H9 (cell line): ENCODE measurements at regions not wholly inside any gene's neighbourhood (a gene's known extent, or its start where the extent isn't known, plus 50 kb on each side); places are given as distances from the start of the nearest gene placed in this dataset.

Experiments used
- DNase-seq: peaks from one replicate; pipeline ENCODE4 v3.0.0-alpha.2; 2017
- H2AFZ ChIP-seq: one replicate; pipeline ENCODE4 v1.6.1; 2013; ENCODE audit warnings: mild to moderate bottlenecking, low read length, control low read depth, moderate library complexity
- H2AK5ac ChIP-seq: 2 replicates; pipeline ENCODE4 v1.6.1; 2013; ENCODE audit warnings: low read length, control low read depth, mixed read lengths; ENCODE audit not compliant: insufficient read length
- H2BK120ac ChIP-seq: one replicate; pipeline ENCODE4 v1.6.1; 2013; ENCODE audit warnings: low read depth, mild to moderate bottlenecking, low read length, control low read depth, inconsistent platforms; ENCODE audit not compliant: poor library complexity, severe bottlenecking
- H2BK12ac ChIP-seq: 2 replicates; pipeline ENCODE4 v1.6.1; 2013; ENCODE audit warnings: low read length, control low read depth, mixed read lengths, low read depth; ENCODE audit not compliant: insufficient read length
- H2BK15ac ChIP-seq: 2 replicates; pipeline ENCODE4 v1.6.1; 2013; ENCODE audit warnings: low read depth, low read length, control low read depth
- H2BK20ac ChIP-seq: one replicate; pipeline ENCODE4 v1.6.1; 2013; ENCODE audit warnings: low read depth, mild to moderate bottlenecking, low read length, control low read depth, inconsistent platforms; ENCODE audit not compliant: poor library complexity, severe bottlenecking
- H2BK5ac ChIP-seq: 2 replicates; pipeline ENCODE4 v1.6.1; 2013; ENCODE audit warnings: low read length, control low read depth, mixed read lengths; ENCODE audit not compliant: insufficient read length
- H3K14ac ChIP-seq: 2 replicates; pipeline ENCODE4 v1.6.1; 2013; ENCODE audit warnings: low read length, control low read depth; ENCODE audit not compliant: insufficient read depth
- H3K18ac ChIP-seq: 2 replicates; pipeline ENCODE4 v1.6.1; 2013; ENCODE audit warnings: low read depth, mild to moderate bottlenecking, mixed read lengths, low read length, control low read depth; ENCODE audit not compliant: insufficient read length
- H3K23ac ChIP-seq: 2 replicates; pipeline ENCODE4 v1.6.1; 2013; ENCODE audit warnings: low read length, control low read depth, mixed read lengths, low read depth; ENCODE audit not compliant: insufficient read length
- H3K23me2 ChIP-seq: 2 replicates; pipeline ENCODE4 v1.6.1; 2013; ENCODE audit warnings: low read depth, mild to moderate bottlenecking, mixed read lengths, low read length, control low read depth; ENCODE audit not compliant: insufficient read length, poor library complexity, severe bottlenecking
- H3K27ac ChIP-seq: 2 replicates; pipeline ENCODE4 v1.5.1; 2013; ENCODE audit warnings: low read length, control low read depth, mixed read lengths, low read depth; ENCODE audit not compliant: insufficient read length
- H3K27me3 ChIP-seq: 2 replicates; pipeline ENCODE4 v1.6.1; 2013; ENCODE audit warnings: low read length, control low read depth, inconsistent platforms; ENCODE audit not compliant: insufficient read depth
- H3K4ac ChIP-seq: 2 replicates; pipeline ENCODE4 v1.6.1; 2013; ENCODE audit warnings: low read depth, mild to moderate bottlenecking, control low read depth, inconsistent platforms, low read length, moderate library complexity
- H3K4me1 ChIP-seq: 2 replicates; pipeline ENCODE4 v1.6.1; 2013; ENCODE audit warnings: low read length, control low read depth, inconsistent platforms; ENCODE audit not compliant: insufficient read depth
- H3K4me2 ChIP-seq: 2 replicates; pipeline ENCODE4 v1.6.1; 2013; ENCODE audit warnings: low read length, control low read depth, mixed read lengths; ENCODE audit not compliant: insufficient read length, insufficient read depth
- H3K56ac ChIP-seq: 2 replicates; pipeline ENCODE4 v1.6.1; 2013; ENCODE audit warnings: low read depth, mild to moderate bottlenecking, mixed read lengths, low read length, control low read depth; ENCODE audit not compliant: insufficient read length
- H3K79me1 ChIP-seq: 2 replicates; pipeline ENCODE4 v1.6.1; 2013; ENCODE audit warnings: low read depth, mild to moderate bottlenecking, moderate library complexity, low read length, control low read depth, inconsistent platforms; ENCODE audit not compliant: insufficient read depth, poor library complexity, severe bottlenecking
- H3K79me2 ChIP-seq: 2 replicates; pipeline ENCODE4 v1.6.1; 2013; ENCODE audit warnings: low read length, control low read depth, inconsistent platforms; ENCODE audit not compliant: insufficient read depth
- H3K9ac ChIP-seq: 2 replicates; pipeline ENCODE4 v1.6.1; 2013; ENCODE audit warnings: low read length, control low read depth, mixed read lengths; ENCODE audit not compliant: insufficient read length; ENCODE audit errors: extremely low read depth
- H3K9me3 ChIP-seq: one replicate; pipeline ENCODE4 v1.6.1; 2013; ENCODE audit warnings: low read depth, low read length, inconsistent platforms; ENCODE audit not compliant: control insufficient read depth
- H3T11ph ChIP-seq: one replicate; pipeline ENCODE4 v1.6.1; 2013; ENCODE audit warnings: mild to moderate bottlenecking, low read length, control low read depth, inconsistent platforms
- H4K20me1 ChIP-seq: one replicate; pipeline ENCODE4 v1.6.1; 2013; ENCODE audit not compliant: control insufficient read depth, insufficient read length, insufficient read depth
- H4K5ac ChIP-seq: 2 replicates; pipeline ENCODE4 v1.6.1; 2013; ENCODE audit warnings: low read depth, mild to moderate bottlenecking, mixed read lengths, low read length, control low read depth; ENCODE audit not compliant: insufficient read length
- H4K8ac ChIP-seq: replicated peaks from 2 replicates; pipeline ENCODE4 v1.6.1; 2013; ENCODE audit warnings: low read length, control low read depth, mixed read lengths, low read depth; ENCODE audit not compliant: insufficient read length
- H4K91ac ChIP-seq: 2 replicates; pipeline ENCODE4 v1.6.1; 2013; ENCODE audit warnings: low read depth, mild to moderate bottlenecking, moderate library complexity, mixed read lengths, low read length, control low read depth; ENCODE audit not compliant: insufficient read length
- H3K27ac Mint-ChIP-seq, 3 experiments: 2 replicates in 2 of 3; 3 replicates in 1 of 3; pipeline ENCODE4 v1.8.0; 2020 to 2021; ENCODE audit warnings: mixed read lengths in 3 of 3, mild to moderate bottlenecking in 1 of 3, moderate library complexity in 1 of 3
- H3K27me3 Mint-ChIP-seq: 2 replicates; pipeline ENCODE4 v1.8.0; 2021; ENCODE audit warnings: low read depth, mild to moderate bottlenecking, moderate library complexity, mixed read lengths
- H3K36me3 Mint-ChIP-seq, 3 experiments: 2 replicates in 2 of 3; 3 replicates in 1 of 3; pipeline ENCODE4 v1.8.0; 2020 to 2021; ENCODE audit warnings: low read depth in 3 of 3, mixed read lengths in 3 of 3; ENCODE audit not compliant: insufficient read depth in 1 of 3
- H3K4me1 Mint-ChIP-seq, 2 experiments: 2 replicates each; pipeline ENCODE4 v1.8.0; 2020; ENCODE audit warnings: mixed read lengths in 2 of 2
- H3K4me3 Mint-ChIP-seq, 2 experiments: 2 replicates in 1 of 2; 3 replicates in 1 of 2; pipeline ENCODE4 v1.8.0; 2020 to 2021; ENCODE audit warnings: mild to moderate bottlenecking in 2 of 2, mixed read lengths in 2 of 2, moderate library complexity in 1 of 2
- H3K9me3 Mint-ChIP-seq, 2 experiments: 2 replicates in 1 of 2; 3 replicates in 1 of 2; pipeline ENCODE4 v1.8.0; 2020; ENCODE audit warnings: mild to moderate bottlenecking in 2 of 2, mixed read lengths in 2 of 2, moderate library complexity in 1 of 2
- WGBS: extraction: QIAGEN DNeasy Blood & Tissue Kit; methylation state at CpG from one replicate; pipeline ENCODE4 v1.1.7; 2013; ENCODE audit warnings: missing lambda C conversion rate, low lambda C conversion rate, mixed read lengths; ENCODE audit not compliant: insufficient read length; ENCODE audit errors: extremely low coverage; 5-methylcytosine and 5-hydroxymethylcytosine counted together
- TF ChIP-seq, protein P1 (sequence below): fragments of 200-600 bp; sonication (generic); conservative IDR thresholded peaks from 3 replicates; pipeline ENCODE4 v1.8.0; 2021; ENCODE audit warnings: antibody characterized with exemption, mild to moderate bottlenecking

DNA sequence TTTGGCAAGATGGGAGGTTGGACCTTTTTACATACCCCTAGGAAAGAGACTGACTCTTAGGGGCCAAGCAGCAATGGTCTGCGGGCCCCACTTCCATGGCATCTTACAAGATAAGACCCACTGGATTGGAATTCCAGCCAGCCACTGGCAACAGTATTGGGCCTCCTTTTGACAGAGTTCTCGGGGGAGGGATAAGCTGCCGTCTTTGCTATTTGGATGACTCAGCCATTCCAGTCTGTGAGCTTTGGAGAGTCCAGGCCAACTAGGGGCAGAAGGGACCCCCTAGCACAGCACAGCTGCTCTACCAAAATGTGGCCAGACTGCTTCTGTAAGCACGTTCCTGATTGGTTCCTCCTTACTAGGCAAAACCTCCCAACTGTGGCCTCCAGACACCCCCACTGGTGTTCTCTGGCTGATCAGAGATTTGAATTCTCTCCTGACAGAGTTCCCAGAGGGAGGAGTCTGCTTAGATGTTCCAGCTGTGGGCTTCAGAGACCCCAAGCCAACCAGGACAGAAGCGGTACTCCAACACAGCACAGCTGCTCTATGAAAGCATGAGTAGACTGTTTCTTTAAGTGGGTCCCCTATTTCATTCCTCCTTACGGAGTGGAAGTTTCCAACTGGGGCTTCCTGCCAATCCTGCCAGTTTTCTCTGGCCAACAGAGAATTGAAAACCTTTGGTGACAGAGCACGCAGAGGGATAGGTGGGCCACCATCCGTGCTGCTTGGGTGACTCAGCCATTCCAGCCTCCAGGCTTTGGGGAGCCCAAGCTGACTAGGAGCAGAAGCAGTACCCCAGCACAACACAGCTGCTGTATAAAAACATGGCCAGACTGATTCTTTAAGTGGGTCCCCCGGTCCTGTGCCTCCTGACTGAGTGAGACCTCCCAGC is 672.1 kb upstream of the RIOK2 start:
- 0 out of 2 replicates have a peak overlapping the region, but pooled peaks have one; percentile 36 for H3K14ac ChIP-seq
- H3T11ph ChIP-seq, result no peak overlapping the region
- no peak overlapping the region for H2BK12ac ChIP-seq
- TF ChIP-seq, protein P1, sequence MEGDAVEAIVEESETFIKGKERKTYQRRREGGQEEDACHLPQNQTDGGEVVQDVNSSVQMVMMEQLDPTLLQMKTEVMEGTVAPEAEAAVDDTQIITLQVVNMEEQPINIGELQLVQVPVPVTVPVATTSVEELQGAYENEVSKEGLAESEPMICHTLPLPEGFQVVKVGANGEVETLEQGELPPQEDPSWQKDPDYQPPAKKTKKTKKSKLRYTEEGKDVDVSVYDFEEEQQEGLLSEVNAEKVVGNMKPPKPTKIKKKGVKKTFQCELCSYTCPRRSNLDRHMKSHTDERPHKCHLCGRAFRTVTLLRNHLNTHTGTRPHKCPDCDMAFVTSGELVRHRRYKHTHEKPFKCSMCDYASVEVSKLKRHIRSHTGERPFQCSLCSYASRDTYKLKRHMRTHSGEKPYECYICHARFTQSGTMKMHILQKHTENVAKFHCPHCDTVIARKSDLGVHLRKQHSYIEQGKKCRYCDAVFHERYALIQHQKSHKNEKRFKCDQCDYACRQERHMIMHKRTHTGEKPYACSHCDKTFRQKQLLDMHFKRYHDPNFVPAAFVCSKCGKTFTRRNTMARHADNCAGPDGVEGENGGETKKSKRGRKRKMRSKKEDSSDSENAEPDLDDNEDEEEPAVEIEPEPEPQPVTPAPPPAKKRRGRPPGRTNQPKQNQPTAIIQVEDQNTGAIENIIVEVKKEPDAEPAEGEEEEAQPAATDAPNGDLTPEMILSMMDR, result no peak
- H2BK5ac ChIP-seq, result no peak overlapping the region
- H3K4me2 ChIP-seq, result no peak overlapping the region
- no peak overlapping the region for H3K4ac ChIP-seq
- no peaks in the 10 kb centered on the region for H3K9me3 ChIP-seq
- H3K27ac ChIP-seq, result no peak overlapping the region
- Mint-ChIP-seq H3K4me3 (no peak overlapping the region), H3K4me1 (no peaks in the 10 kb centered on the region), H3K9me3 (peaks cover 0 to 3% of the 10 kb centered on the region in 2 experiments; a peak in 4 of 5 replicates), H3K36me3 (no peaks in the 10 kb centered on the region), H3K27ac (peak overlapping the region in 1 of 3 experiments; percentile 67; a peak in 1 of 7 replicates), H3K27me3 (no peaks in the 10 kb centered on the region)
- peak overlapping the region; percentile 45 for H2AFZ ChIP-seq
- WGBS, result no CpG with 5 or more reads among the region's 9 CpGs
- no peak overlapping the region for H2BK15ac ChIP-seq
- H3K9ac ChIP-seq, result no peak overlapping the region
- no peaks in the 10 kb centered on the region for H3K23me2 ChIP-seq
- no peaks in the 10 kb centered on the region for H3K4me1 ChIP-seq
- H3K79me1 ChIP-seq, result no peaks in the 10 kb centered on the region
- no peak overlapping the region for H3K56ac ChIP-seq
- no peak overlapping the region for H3K23ac ChIP-seq
- H2BK20ac ChIP-seq, result no peak overlapping the region
- no peak overlapping the region for H3K18ac ChIP-seq
- no peak overlapping the region for H4K8ac ChIP-seq
- no peaks in the 10 kb centered on the region for H4K20me1 ChIP-seq
- no peak overlapping the region for H4K91ac ChIP-seq
- H3K27me3 ChIP-seq, result no peaks in the 10 kb centered on the region
- H2BK120ac ChIP-seq, result no peak overlapping the region
- H4K5ac ChIP-seq, result no peak overlapping the region
- H2AK5ac ChIP-seq, result no peak overlapping the region
- no peaks in the 10 kb centered on the region for H3K79me2 ChIP-seq
- peak; percentile 28 for DNase-seq
